ENCODE measurements at regions not wholly inside any gene's neighbourhood (a gene's known extent, or its start where the extent isn't known, plus 50 kb on each side); places are given as distances from the start of the nearest gene placed in this dataset.

DNA sequence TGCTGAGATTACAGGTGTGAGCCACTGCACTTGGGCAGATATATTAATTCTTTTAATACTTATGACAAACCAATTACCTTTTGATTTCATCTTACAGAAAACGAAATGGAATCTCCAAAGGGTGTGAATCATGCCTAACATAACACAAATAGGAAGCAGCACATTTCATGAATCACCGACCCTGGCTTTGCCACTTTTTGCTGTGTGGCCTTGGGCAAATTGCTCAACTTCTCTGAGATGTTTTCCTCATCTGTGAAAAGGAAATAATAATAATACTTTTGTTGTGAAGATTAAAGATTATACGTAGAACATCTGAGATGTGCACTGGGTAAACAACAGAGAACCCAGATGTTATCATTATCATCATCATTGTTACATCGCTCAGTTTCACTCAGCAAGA, 50.7 kb upstream of the FREM1 start:
- DNase-seq, result no peak

Measured in T1000 (cell line).